ENCODE measurements at regions not wholly inside any gene's neighbourhood (a gene's known extent, or its start where the extent isn't known, plus 50 kb on each side); places are given as distances from the start of the nearest gene placed in this dataset.

DNA sequence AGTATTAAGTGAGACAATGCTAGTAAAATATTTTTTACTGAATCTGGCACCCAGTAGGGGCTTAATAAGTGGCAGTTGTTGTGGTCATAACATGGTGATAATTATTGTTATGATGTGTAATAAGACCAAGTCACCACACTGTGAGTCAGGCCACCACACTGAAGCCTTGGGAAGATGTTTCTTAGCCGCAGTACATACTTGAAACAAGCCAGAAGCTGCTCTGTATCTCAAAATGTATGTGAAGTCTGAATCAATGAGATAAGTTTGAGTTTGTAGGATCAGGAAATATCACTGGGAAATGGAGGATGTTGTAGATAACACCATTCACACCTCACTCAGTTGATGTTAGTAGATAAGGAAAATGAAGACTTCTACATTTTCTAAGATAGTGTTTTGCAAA is 51.3 kb upstream of the PTPN3 start:
- H4K20me1 ChIP-seq (ENCODE audit: control insufficient read depth, insufficient read depth), result no peaks in the 10 kb centered on the region
- no peaks in the 10 kb centered on the region; the same call in 1 of the 3 replicates for H3K9me3 ChIP-seq (replicated peaks; ENCODE audit: control insufficient read depth, insufficient read depth, low read length)
- ATAC-seq (no peak), FAIRE-seq (no peak), DNase-seq (ENCODE audit: low read depth, low spot score) (no peak)
- no peak overlapping the region for H3K27ac ChIP-seq (ENCODE audit: control insufficient read depth, insufficient read depth)
- CTCF ChIA-PET, result no interaction called here
- no peak for TF ChIP-seq ASH2L (IDR thresholded peaks at IDR 0.05; ENCODE audit: borderline replicate concordance, low read depth)
- TF ChIP-seq NFIC (IDR thresholded peaks at IDR 0.05; ENCODE audit: low read depth, low read length), result no peak
- no peak for TF ChIP-seq STAT3 (IDR thresholded peaks at IDR 0.05; ENCODE audit: low read depth, low read length)
- TF ChIP-seq YY1 (IDR thresholded peaks at IDR 0.05; ENCODE audit: low read depth, low read length), result no peak
- TF ChIP-seq NFYB (IDR thresholded peaks at IDR 0.05; ENCODE audit: insufficient read depth, low read depth, low read length), result no peak
- TF ChIP-seq, protein P1, sequence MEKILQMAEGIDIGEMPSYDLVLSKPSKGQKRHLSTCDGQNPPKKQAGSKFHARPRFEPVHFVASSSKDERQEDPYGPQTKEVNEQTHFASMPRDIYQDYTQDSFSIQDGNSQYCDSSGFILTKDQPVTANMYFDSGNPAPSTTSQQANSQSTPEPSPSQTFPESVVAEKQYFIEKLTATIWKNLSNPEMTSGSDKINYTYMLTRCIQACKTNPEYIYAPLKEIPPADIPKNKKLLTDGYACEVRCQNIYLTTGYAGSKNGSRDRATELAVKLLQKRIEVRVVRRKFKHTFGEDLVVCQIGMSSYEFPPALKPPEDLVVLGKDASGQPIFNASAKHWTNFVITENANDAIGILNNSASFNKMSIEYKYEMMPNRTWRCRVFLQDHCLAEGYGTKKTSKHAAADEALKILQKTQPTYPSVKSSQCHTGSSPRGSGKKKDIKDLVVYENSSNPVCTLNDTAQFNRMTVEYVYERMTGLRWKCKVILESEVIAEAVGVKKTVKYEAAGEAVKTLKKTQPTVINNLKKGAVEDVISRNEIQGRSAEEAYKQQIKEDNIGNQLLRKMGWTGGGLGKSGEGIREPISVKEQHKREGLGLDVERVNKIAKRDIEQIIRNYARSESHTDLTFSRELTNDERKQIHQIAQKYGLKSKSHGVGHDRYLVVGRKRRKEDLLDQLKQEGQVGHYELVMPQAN (conservative IDR thresholded peaks at IDR 0.05), result no peak
- TF ChIP-seq, protein P2, sequence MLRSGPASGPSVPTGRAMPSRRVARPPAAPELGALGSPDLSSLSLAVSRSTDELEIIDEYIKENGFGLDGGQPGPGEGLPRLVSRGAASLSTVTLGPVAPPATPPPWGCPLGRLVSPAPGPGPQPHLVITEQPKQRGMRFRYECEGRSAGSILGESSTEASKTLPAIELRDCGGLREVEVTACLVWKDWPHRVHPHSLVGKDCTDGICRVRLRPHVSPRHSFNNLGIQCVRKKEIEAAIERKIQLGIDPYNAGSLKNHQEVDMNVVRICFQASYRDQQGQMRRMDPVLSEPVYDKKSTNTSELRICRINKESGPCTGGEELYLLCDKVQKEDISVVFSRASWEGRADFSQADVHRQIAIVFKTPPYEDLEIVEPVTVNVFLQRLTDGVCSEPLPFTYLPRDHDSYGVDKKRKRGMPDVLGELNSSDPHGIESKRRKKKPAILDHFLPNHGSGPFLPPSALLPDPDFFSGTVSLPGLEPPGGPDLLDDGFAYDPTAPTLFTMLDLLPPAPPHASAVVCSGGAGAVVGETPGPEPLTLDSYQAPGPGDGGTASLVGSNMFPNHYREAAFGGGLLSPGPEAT (IDR thresholded peaks at IDR 0.05; ENCODE audit: low read depth), result no peak
- no peak for TF ChIP-seq FOXM1 (IDR thresholded peaks at IDR 0.05; ENCODE audit: low read depth, low read length)
- no peak for TF ChIP-seq SIX5 (IDR thresholded peaks at IDR 0.05; ENCODE audit: low read depth, low read length, severe bottlenecking)
- no peak for TF ChIP-seq ZNF207 (IDR thresholded peaks at IDR 0.05; ENCODE audit: borderline replicate concordance)
- no TSS peak for BruUV-seq (replicated peaks)
- POLR2A ChIA-PET, result no interaction called here
- in situ Hi-C loops (cut with MboI) (no loop called here), intact Hi-C loops (cut with micrococcal nuclease; ENCODE audit: unreplicated experiment) (no loop called here)
- RAD21 ChIA-PET (ENCODE audit: unreplicated experiment), result no interaction called here
- no peaks in the 10 kb centered on the region; a peak in 1 of 4 replicates for H3K27me3 ChIP-seq (replicated peaks in 1 of 2; ENCODE audit: control insufficient read depth in 2 of 2, insufficient read depth in 2 of 2, low read length in 1 of 2)
- H2AFZ ChIP-seq (ENCODE audit: control insufficient read depth, low read depth, low read length), result no peak overlapping the region
- no peaks in the 10 kb centered on the region for H3K36me3 ChIP-seq (ENCODE audit: control insufficient read depth in 2 of 2, insufficient read depth in 2 of 2, low read length in 1 of 2)
- 0% methylated on average over 1 of the region's 1 CpG for WGBS (ENCODE audit: insufficient coverage, insufficient replicate concordance, low lambda C conversion rate, missing lambda C conversion rate)
- H3K4me3 ChIP-seq, result no peak overlapping the region
- H3K79me2 ChIP-seq (ENCODE audit: control insufficient read depth, insufficient read depth, low read length), result no peaks in the 10 kb centered on the region
- H3K9ac ChIP-seq (ENCODE audit: control insufficient read depth, insufficient read depth, low read length), result no peak overlapping the region
- H3K4me2 ChIP-seq (ENCODE audit: control insufficient read depth, insufficient read depth), result no peak overlapping the region
- H3K4me1 ChIP-seq (ENCODE audit: control insufficient read depth, insufficient read depth, low read length), result no peaks in the 10 kb centered on the region
- SMC1A ChIA-PET (ENCODE audit: uncharacterized antibody, unreplicated experiment), result no interaction called here
